ENCODE measurements at regions not wholly inside any gene's neighbourhood (a gene's known extent, or its start where the extent isn't known, plus 50 kb on each side); places are given as distances from the start of the nearest gene placed in this dataset.

GRCh38 chr2:136178941-136179601 is 61.1 kb upstream of the CXCR4 start:
- TF ChIP-seq POLR2A (IDR thresholded peaks at IDR 0.05), result no peak
- TF ChIP-seq CTCF (IDR thresholded peaks at IDR 0.05), result no peak
- H3K36me3 ChIP-seq, result no peaks in the 10 kb centered on the region
- H3K27me3 ChIP-seq, result no peaks in the 10 kb centered on the region
- WGBS (ENCODE audit: insufficient coverage, low coverage, low lambda C conversion rate, missing lambda C conversion rate), result 32% methylated on average over 3 of the region's 3 CpGs
- no peak overlapping the region for H3K4me3 ChIP-seq
- intact Hi-C loops (cut with DNase I), result no loop called here
- H3K27ac ChIP-seq, result no peak overlapping the region
- ATAC-seq (no peak), DNase-seq (no peak)
- no peaks in the 10 kb centered on the region for H3K9me3 ChIP-seq
- H3K4me1 ChIP-seq, result no peaks in the 10 kb centered on the region

- no peaks in the 10 kb centered on the region for H3K9me3 ChIP-seq
- intact Hi-C loops (cut with DNase I), result no loop called here
- H3K27ac ChIP-seq, result no peak overlapping the region
- ATAC-seq (no peak), DNase-seq (no peak)
- no peaks in the 10 kb centered on the region for H3K27me3 ChIP-seq
- H3K4me1 ChIP-seq, result no peaks in the 10 kb centered on the region
- no peaks in the 10 kb centered on the region for H3K36me3 ChIP-seq
- TF ChIP-seq POLR2A (IDR thresholded peaks at IDR 0.05), result no peak
- TF ChIP-seq CTCF (IDR thresholded peaks at IDR 0.05), result no peak
- no peak overlapping the region for H3K4me3 ChIP-seq
Measured at GRCh38 chr2:136175868-136176267, 57.9 kb upstream of the CXCR4 start.

DNA sequence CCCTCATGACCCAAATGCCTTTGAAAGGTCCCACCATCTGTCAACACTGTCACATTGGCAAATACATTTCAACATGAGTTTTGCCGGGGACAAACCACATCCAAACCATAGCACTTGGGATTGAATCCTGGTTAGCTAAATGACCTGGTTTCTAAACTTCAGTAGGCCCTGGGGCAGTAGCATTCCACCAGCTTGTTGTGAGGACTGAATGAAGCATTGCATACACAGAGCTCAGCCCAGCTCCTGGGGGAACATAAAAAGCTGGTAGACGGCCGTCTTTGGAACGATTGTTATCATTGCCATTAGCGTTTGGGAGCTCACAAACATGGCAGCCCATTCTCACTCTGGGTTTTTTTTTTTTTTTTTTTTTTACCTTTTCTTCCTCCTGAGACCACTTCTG is 57.5 kb upstream of the CXCR4 start:
- no peaks in the 10 kb centered on the region for H3K36me3 ChIP-seq
- no peak for DNase-seq
- H3K4me3 ChIP-seq, result no peak overlapping the region
- 70% methylated on average over 4 of the region's 5 CpGs for WGBS (ENCODE audit: insufficient coverage, low coverage, low lambda C conversion rate, missing lambda C conversion rate)
- no peak overlapping the region for H3K27ac ChIP-seq
- intact Hi-C loops (cut with DNase I), result no loop called here
- no peaks in the 10 kb centered on the region for H3K4me1 ChIP-seq
- H3K27me3 ChIP-seq, result no peaks in the 10 kb centered on the region
- no peak for ATAC-seq
- TF ChIP-seq POLR2A (IDR thresholded peaks at IDR 0.05) (no peak), CTCF (IDR thresholded peaks at IDR 0.05) (no peak)
- H3K9me3 ChIP-seq, result no peaks in the 10 kb centered on the region

DNA sequence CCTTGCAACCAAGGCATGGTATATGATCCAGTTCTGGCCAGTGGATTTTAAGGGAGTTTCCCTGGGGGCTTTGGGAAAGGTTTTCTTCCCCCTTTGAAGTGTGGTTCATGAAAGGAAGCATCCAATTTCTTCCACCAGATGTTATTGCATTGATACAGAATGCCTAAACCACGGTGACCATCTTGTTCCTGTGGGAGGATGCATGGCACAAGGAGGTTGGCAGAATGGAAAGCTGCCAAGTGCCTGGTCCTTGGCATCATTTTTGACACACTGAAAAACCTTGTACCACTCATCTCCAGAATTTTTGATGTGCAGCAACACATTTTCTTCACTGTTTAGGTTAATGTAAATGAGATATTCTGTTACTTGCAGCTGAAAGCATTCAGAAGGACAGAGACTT is 55.2 kb upstream of the CXCR4 start:
- 57% methylated on average over 1 of the region's 1 CpG for WGBS (ENCODE audit: insufficient coverage, low coverage, low lambda C conversion rate, missing lambda C conversion rate)
- no peaks in the 10 kb centered on the region for H3K9me3 ChIP-seq
- no peaks in the 10 kb centered on the region for H3K36me3 ChIP-seq
- no peak for ATAC-seq
- H3K4me1 ChIP-seq, result no peaks in the 10 kb centered on the region
- H3K4me3 ChIP-seq, result no peak overlapping the region
- H3K27ac ChIP-seq, result no peak overlapping the region
- H3K27me3 ChIP-seq, result no peaks in the 10 kb centered on the region
- TF ChIP-seq CTCF (IDR thresholded peaks at IDR 0.05) (no peak), POLR2A (IDR thresholded peaks at IDR 0.05) (no peak)
- intact Hi-C loops (cut with DNase I), result no loop called here
- no peak for DNase-seq

- no peak for ATAC-seq
- TF ChIP-seq CTCF (IDR thresholded peaks at IDR 0.05) (no peak), POLR2A (IDR thresholded peaks at IDR 0.05) (no peak)
- Histone ChIP-seq H3K36me3 (no peaks in the 10 kb centered on the region), H3K27ac (no peak overlapping the region), H3K9me3 (no peaks in the 10 kb centered on the region), H3K4me1 (no peaks in the 10 kb centered on the region), H3K4me3 (no peak overlapping the region), H3K27me3 (no peaks in the 10 kb centered on the region)
- 61% methylated on average over 4 of the region's 4 CpGs for WGBS (ENCODE audit: insufficient coverage, low coverage, low lambda C conversion rate, missing lambda C conversion rate)
- DNase-seq, result no peak
- intact Hi-C loops (cut with DNase I), result no loop called here
Measured at GRCh38 chr2:136171223-136171622, 53.3 kb upstream of the CXCR4 start.

Data from right lobe of liver (tissue), 6 donors.